GM12878 (cell line): ENCODE measurements at regions not wholly inside any gene's neighbourhood (a gene's known extent, or its start where the extent isn't known, plus 50 kb on each side); places are given as distances from the start of the nearest gene placed in this dataset.
"Not testable (repeated sequence)": the region's sequence is repeated elsewhere in the genome, so short reads cannot be mapped to it uniquely, and the experiment has no call there.

Experiments used
- ATAC-seq: fragments of 200-7000 bp; cut with Tn5 transposase; 3 replicates; pipeline ENCODE4 v1.9.1; 2020; ENCODE audit warnings: mild to moderate bottlenecking, moderate library complexity
- BruUV-seq: library from RNA; stranded (reverse); fragments of 400-500 nt; replicated peaks from 2 replicates; lab custom pipeline; 2021; lab: Mats Ljungman, UMichigan
- CTCF ChIA-PET: fragments of 300-600 bp; sonication (Branson Sonifier 250); formaldehyde crosslinking; extraction: SDS; loops from one replicate; lab custom pipeline; 2021; ENCODE audit warnings: inconsistent platforms; lab: Yijun Ruan, JAX
- POLR2A ChIA-PET: fragments of 350-600 bp; formaldehyde crosslinking; extraction: SDS; loops from one replicate; lab custom pipeline; 2021; ENCODE audit warnings: inconsistent platforms; lab: Charles Lee
- RAD21 ChIA-PET: fragments of 300-600 bp; sonication (Branson Sonifier 250); formaldehyde crosslinking; loops from one replicate; lab custom pipeline; 2023; ENCODE audit warnings: antibody characterized with exemption; ENCODE audit not compliant: unreplicated experiment; lab: Charles Lee
- SMC1A ChIA-PET: fragments of 300-600 bp; sonication (Branson Sonifier 250); formaldehyde crosslinking; loops from one replicate; lab custom pipeline; 2023; ENCODE audit not compliant: unreplicated experiment, uncharacterized antibody; lab: Charles Lee
- DNase-seq: peaks from one replicate; pipeline ENCODE4 v3.0.0-alpha.2; 2011; ENCODE audit warnings: low read depth, low spot score
- FAIRE-seq: peaks from 3 replicates; lab custom pipeline; 2011; peaks lifted over from hg19 to GRCh38; lab: Jason Lieb, UNC
- H2AFZ ChIP-seq: 2 replicates; pipeline ENCODE4 v1.6.0; 2011; ENCODE audit warnings: low read depth, low read length, control low read depth; ENCODE audit not compliant: control insufficient read depth
- H3K27ac ChIP-seq: 2 replicates; pipeline ENCODE4 v1.5.1; 2011; ENCODE audit warnings: control low read depth; ENCODE audit not compliant: control insufficient read depth, insufficient read depth
- H3K27me3 ChIP-seq, 2 experiments: replicated peaks in 1 of 2; 2 replicates each; pipeline versions ENCODE4 v1.6.0 to v1.6.1; 2011; ENCODE audit warnings: low read length in 1 of 2; ENCODE audit not compliant: control insufficient read depth in 2 of 2, insufficient read depth in 2 of 2
- H3K36me3 ChIP-seq, 2 experiments: 2 replicates each; pipeline ENCODE4 v1.5.1; 2011; ENCODE audit warnings: low read length in 1 of 2; ENCODE audit not compliant: control insufficient read depth in 2 of 2, insufficient read depth in 2 of 2
- H3K4me1 ChIP-seq: 2 replicates; pipeline ENCODE4 v1.6.1; 2011; ENCODE audit warnings: mild to moderate bottlenecking, low read length, moderate library complexity, mixed read lengths; ENCODE audit not compliant: control insufficient read depth, insufficient read depth
- H3K4me2 ChIP-seq: 2 replicates; pipeline ENCODE4 v1.6.0; 2011; ENCODE audit warnings: control low read depth; ENCODE audit not compliant: control insufficient read depth, insufficient read depth
- H3K4me3 ChIP-seq: fragments of 200-600 bp; sonication (generic); 2 replicates; pipeline ENCODE4 v1.5.1; 2016
- H3K79me2 ChIP-seq: 2 replicates; pipeline ENCODE4 v1.6.0; 2011; ENCODE audit warnings: low read length; ENCODE audit not compliant: control insufficient read depth, insufficient read depth
- H3K9ac ChIP-seq: 2 replicates; pipeline ENCODE4 v1.8.0; 2011; ENCODE audit warnings: low read length, control low read depth, mixed read lengths; ENCODE audit not compliant: control insufficient read depth, insufficient read depth
- H3K9me3 ChIP-seq: replicated peaks from 3 replicates; pipeline ENCODE4 v1.5.1; 2011; ENCODE audit warnings: mild to moderate bottlenecking, low read length; ENCODE audit not compliant: control insufficient read depth, insufficient read depth
- H4K20me1 ChIP-seq: 2 replicates; pipeline ENCODE4 v1.6.0; 2011; ENCODE audit not compliant: control insufficient read depth, insufficient read depth
- WGBS: methylation state at CpG from one replicate; pipeline ENCODE4 v1.1.6; 2016; ENCODE audit warnings: low lambda C conversion rate; ENCODE audit not compliant: insufficient replicate concordance, insufficient coverage; ENCODE audit errors: missing lambda C conversion rate; 5-methylcytosine and 5-hydroxymethylcytosine counted together
- in situ Hi-C: fragments of 300-500 bp; cut with MboI; formaldehyde crosslinking; loops from 9 replicates; pipeline ENCODE4 v1.14.3; 2018; ENCODE audit warnings: mixed read lengths
- intact Hi-C: fragments of 100-400 bp; cut with micrococcal nuclease; formaldehyde crosslinking; loops from one replicate; pipeline ENCODE4 v1.14.2; 2022; ENCODE audit not compliant: unreplicated experiment

- H3K9ac ChIP-seq, RAD21 ChIA-PET, CTCF ChIA-PET, H3K4me2 ChIP-seq, DNase-seq, FAIRE-seq, intact Hi-C loops, H3K27me3 ChIP-seq, ATAC-seq, H3K36me3 ChIP-seq, H4K20me1 ChIP-seq, H2AFZ ChIP-seq, POLR2A ChIA-PET, H3K79me2 ChIP-seq, H3K4me1 ChIP-seq, BruUV-seq, H3K9me3 ChIP-seq, H3K27ac ChIP-seq, SMC1A ChIA-PET, H3K4me3 ChIP-seq, in situ Hi-C loops: not testable (repeated sequence)
- WGBS, result 14% methylated on average over 6 of the region's 13 CpGs
These were observed 352.2 kb upstream of the FOLH1 start for GRCh38 chr11:49560593-49560992.

- H3K36me3 ChIP-seq, H3K4me1 ChIP-seq, DNase-seq, RAD21 ChIA-PET, H3K27ac ChIP-seq, H3K27me3 ChIP-seq, H3K9me3 ChIP-seq, intact Hi-C loops, H4K20me1 ChIP-seq, ATAC-seq, H3K9ac ChIP-seq, H3K4me3 ChIP-seq, BruUV-seq, H3K4me2 ChIP-seq, POLR2A ChIA-PET, H2AFZ ChIP-seq, in situ Hi-C loops, H3K79me2 ChIP-seq, SMC1A ChIA-PET, CTCF ChIA-PET, FAIRE-seq: not testable (repeated sequence)
- WGBS, result 46% methylated on average over 19 of the region's 27 CpGs
These were observed 353.0 kb upstream of the FOLH1 start for GRCh38 chr11:49561240-49561880.
